GM13977 (cell line): ENCODE measurements at regions not wholly inside any gene's neighbourhood (a gene's known extent, or its start where the extent isn't known, plus 50 kb on each side); places are given as distances from the start of the nearest gene placed in this dataset.

Source experiments
- DNase-seq: peaks from one replicate; pipeline ENCODE4 v3.0.0; 2012; ENCODE audit warnings: low spot score
- CTCF ChIP-seq: IDR thresholded peaks from 2 replicates; pipeline ENCODE4 v1.5.1; 2012; ENCODE audit warnings: mild to moderate bottlenecking, control low read depth; ENCODE audit not compliant: insufficient read depth; ENCODE audit errors: extremely low read depth, missing control alignments
- in situ Hi-C: fragments of 300-500 bp; cut with MboI; formaldehyde crosslinking; loops from one replicate; pipeline ENCODE4 v1.12.0; 2022; ENCODE audit warnings: low sequenced_read_pairs, low pct_unique_long_range_greater_than_20kb, mixed read lengths, inconsistent platforms; ENCODE audit not compliant: unreplicated experiment

GRCh38 chr1:58430421-58431275, 115.9 kb downstream of the OMA1 start:
- in situ Hi-C loops = no loop called here
- no peak for DNase-seq

GRCh38 chr1:58426918-58427317, 119.6 kb downstream of the OMA1 start:
- in situ Hi-C loops = no loop called here
- no peak for TF ChIP-seq CTCF
- no peak for DNase-seq

More at GRCh38 chr1:58430421-58431275, 115.9 kb downstream of the OMA1 start:
- TF ChIP-seq CTCF = no peak

- in situ Hi-C loops = no loop called here
- no peak for DNase-seq
- no peak for TF ChIP-seq CTCF
Observed at GRCh38 chr1:58422436-58422835, 124.1 kb downstream of the OMA1 start.

- in situ Hi-C loops = no loop called here
- DNase-seq = no peak
- TF ChIP-seq CTCF = no peak
Observed at GRCh38 chr1:58418283-58419228, 128.0 kb downstream of the OMA1 start.

- TF ChIP-seq CTCF = no peak
- DNase-seq = no peak
- in situ Hi-C loops = no loop called here
Observed at GRCh38 chr1:58412071-58412580, 134.4 kb downstream of the OMA1 start.

- no peak for DNase-seq
- in situ Hi-C loops = no loop called here
- no peak for TF ChIP-seq CTCF
Observed at GRCh38 chr1:58409890-58410289, 136.6 kb downstream of the OMA1 start.
